Stimulated activated effector memory CD8-positive, alpha-beta T cell treated with anti-CD3 and anti-CD28 coated beads, Interleukin-12 subunit alpha, Interleukin-12 subunit beta, amount 100 ng/mL, for 72 hours (primary cell): ENCODE measurements at regions not wholly inside any gene's neighbourhood (a gene's known extent, or its start where the extent isn't known, plus 50 kb on each side); places are given as distances from the start of the nearest gene placed in this dataset.

Source experiments
- ATAC-seq: fragments of 150-1000 bp; cut with Tn5 transposase; 2 replicates; pipeline ENCODE4 v1.10.0; 2021
- DNase-seq, 2 donors: peaks; one replicate each; pipeline ENCODE4 v3.0.0; 2021 to 2022; ENCODE audit warnings: low spot score in 2 of 2
- H3K27ac Mint-ChIP-seq: one replicate; pipeline ENCODE4 v1.8.0; 2022; ENCODE audit warnings: mild to moderate bottlenecking, mixed read lengths
- H3K36me3 Mint-ChIP-seq: one replicate; pipeline ENCODE4 v1.8.0; 2022; ENCODE audit warnings: mild to moderate bottlenecking, mixed read lengths
- H3K4me1 Mint-ChIP-seq: one replicate; pipeline ENCODE4 v1.8.0; 2022; ENCODE audit warnings: mixed read lengths
- H3K4me3 Mint-ChIP-seq: one replicate; pipeline ENCODE4 v1.8.0; 2022; ENCODE audit warnings: mild to moderate bottlenecking, mixed read lengths
- H3K9me3 Mint-ChIP-seq: one replicate; pipeline ENCODE4 v1.8.0; 2022; ENCODE audit warnings: mixed read lengths

DNA sequence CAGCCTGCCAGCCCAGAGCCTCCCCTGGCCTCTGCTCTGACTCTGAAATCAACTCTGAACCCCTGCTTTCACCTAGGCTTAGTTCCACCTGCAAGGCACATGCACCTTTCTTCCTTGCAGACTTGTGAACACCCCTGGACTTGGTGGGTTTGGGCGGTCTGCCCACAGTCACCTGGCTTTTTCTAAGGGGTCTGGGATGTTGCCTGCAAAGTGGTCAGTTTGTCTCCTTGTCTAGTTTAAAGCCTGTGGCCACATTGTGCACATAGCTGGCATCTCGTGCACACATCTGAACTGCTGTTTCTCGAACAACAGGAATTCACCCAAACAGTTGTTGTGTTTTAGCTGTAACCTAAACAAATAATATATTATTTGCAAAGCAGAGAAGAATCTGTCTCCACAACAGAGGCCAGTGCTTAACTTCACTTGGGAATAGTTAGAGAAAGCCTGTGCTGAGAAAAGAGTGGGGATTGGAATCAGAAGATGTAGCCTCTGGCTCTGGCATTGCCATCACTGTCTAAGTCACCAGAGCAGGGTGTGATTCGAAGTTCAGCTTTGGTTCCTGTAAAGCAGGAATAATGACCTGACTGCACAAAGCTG lies 108.5 kb downstream of the TMEM18 start:
- no peak overlapping the region for H3K27ac Mint-ChIP-seq
- no peak overlapping the region for H3K4me3 Mint-ChIP-seq
- H3K9me3 Mint-ChIP-seq = peaks cover 9% of the 10 kb centered on the region
- no peak for ATAC-seq
- DNase-seq = no peak
- H3K36me3 Mint-ChIP-seq = no peaks in the 10 kb centered on the region
- H3K4me1 Mint-ChIP-seq = no peaks in the 10 kb centered on the region

DNA sequence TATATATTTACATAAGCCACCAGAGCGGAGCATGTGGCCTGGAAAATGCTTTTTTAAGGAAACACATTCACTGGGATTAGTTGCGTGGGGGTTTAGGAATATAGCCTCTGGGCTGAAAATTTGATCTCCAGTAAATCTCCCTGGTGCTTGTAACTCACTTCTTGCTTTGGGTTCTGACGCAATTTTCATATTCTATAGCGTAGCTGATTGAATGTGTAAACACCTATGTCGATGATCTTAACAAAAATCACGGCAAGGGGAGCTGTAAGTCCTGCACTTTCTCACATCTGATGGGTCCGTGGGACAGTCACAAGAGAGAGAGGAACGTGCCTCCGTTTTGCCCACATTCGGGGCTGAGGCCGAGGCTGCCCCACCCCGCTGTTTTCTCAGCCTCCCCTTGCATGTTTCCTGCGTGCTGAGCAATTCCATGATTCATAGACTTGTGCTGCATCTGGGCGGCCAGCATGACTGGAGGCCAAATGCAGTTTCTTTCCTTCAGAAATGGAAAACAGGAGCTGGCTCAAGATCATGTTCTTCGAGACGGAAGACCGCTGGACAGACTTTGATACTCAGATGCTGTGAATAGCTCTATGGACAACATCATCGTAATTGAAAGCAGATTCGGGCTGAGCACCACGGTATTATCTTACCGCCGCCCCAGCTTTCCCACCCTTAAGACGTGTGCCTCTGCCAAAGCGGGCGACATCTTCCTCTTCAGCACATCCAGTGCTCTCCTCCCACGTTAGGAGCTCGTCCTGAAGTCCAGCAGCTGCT lies 109.2 kb downstream of the TMEM18 start:
- DNase-seq = no peak
- H3K27ac Mint-ChIP-seq = no peak overlapping the region
- H3K9me3 Mint-ChIP-seq = peaks cover 9% of the 10 kb centered on the region
- H3K36me3 Mint-ChIP-seq = no peaks in the 10 kb centered on the region
- no peak overlapping the region for H3K4me3 Mint-ChIP-seq
- ATAC-seq = no peak
- H3K4me1 Mint-ChIP-seq = no peaks in the 10 kb centered on the region

- no peak overlapping the region for H3K27ac Mint-ChIP-seq
- H3K4me3 Mint-ChIP-seq = no peak overlapping the region
- DNase-seq (no peak), ATAC-seq (no peak)
- no peaks in the 10 kb centered on the region for H3K36me3 Mint-ChIP-seq
- no peaks in the 10 kb centered on the region for H3K4me1 Mint-ChIP-seq
- H3K9me3 Mint-ChIP-seq = peaks cover 9% of the 10 kb centered on the region
Observed at GRCh38 chr2:567496-567864, 109.7 kb downstream of the TMEM18 start.

GRCh38 chr2:566379-567313 lies 110.6 kb downstream of the TMEM18 start:
- ATAC-seq (no peak), DNase-seq (no peak)
- H3K4me3 Mint-ChIP-seq = no peak overlapping the region
- H3K27ac Mint-ChIP-seq = no peak overlapping the region
- no peaks in the 10 kb centered on the region for H3K36me3 Mint-ChIP-seq
- peaks cover 6% of the 10 kb centered on the region for H3K9me3 Mint-ChIP-seq
- H3K4me1 Mint-ChIP-seq = no peaks in the 10 kb centered on the region

GRCh38 chr2:564471-565181 lies 112.6 kb downstream of the TMEM18 start:
- no peaks in the 10 kb centered on the region for H3K4me1 Mint-ChIP-seq
- ATAC-seq = no peak
- no peak overlapping the region for H3K27ac Mint-ChIP-seq
- no peak overlapping the region for H3K4me3 Mint-ChIP-seq
- no peak for DNase-seq
- no peaks in the 10 kb centered on the region for H3K9me3 Mint-ChIP-seq
- H3K36me3 Mint-ChIP-seq = no peaks in the 10 kb centered on the region

DNA sequence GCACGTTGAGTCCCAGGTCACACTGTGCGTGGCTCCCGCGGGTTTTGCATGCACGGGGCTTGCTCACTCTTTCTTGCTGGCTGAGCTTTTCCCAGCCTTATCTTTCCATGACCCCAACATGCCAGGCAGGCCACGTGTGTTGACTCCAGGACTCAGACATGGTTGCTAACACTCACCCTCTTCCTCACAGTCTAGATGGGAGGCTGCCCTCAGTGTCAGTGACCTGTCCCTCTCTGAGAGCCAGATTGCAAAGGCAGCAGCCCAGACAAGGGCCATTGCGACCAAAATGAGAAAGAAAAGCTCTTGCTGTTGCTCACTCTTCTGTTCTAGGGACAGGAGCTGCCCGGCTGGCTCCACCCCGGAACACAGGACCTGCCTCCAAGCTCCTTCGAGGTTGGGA lies 113.7 kb downstream of the TMEM18 start:
- Mint-ChIP-seq H3K27ac (no peak overlapping the region), H3K4me3 (no peak overlapping the region), H3K36me3 (no peaks in the 10 kb centered on the region), H3K4me1 (no peaks in the 10 kb centered on the region), H3K9me3 (no peaks in the 10 kb centered on the region)
- no peak for DNase-seq
- ATAC-seq = no peak

DNA sequence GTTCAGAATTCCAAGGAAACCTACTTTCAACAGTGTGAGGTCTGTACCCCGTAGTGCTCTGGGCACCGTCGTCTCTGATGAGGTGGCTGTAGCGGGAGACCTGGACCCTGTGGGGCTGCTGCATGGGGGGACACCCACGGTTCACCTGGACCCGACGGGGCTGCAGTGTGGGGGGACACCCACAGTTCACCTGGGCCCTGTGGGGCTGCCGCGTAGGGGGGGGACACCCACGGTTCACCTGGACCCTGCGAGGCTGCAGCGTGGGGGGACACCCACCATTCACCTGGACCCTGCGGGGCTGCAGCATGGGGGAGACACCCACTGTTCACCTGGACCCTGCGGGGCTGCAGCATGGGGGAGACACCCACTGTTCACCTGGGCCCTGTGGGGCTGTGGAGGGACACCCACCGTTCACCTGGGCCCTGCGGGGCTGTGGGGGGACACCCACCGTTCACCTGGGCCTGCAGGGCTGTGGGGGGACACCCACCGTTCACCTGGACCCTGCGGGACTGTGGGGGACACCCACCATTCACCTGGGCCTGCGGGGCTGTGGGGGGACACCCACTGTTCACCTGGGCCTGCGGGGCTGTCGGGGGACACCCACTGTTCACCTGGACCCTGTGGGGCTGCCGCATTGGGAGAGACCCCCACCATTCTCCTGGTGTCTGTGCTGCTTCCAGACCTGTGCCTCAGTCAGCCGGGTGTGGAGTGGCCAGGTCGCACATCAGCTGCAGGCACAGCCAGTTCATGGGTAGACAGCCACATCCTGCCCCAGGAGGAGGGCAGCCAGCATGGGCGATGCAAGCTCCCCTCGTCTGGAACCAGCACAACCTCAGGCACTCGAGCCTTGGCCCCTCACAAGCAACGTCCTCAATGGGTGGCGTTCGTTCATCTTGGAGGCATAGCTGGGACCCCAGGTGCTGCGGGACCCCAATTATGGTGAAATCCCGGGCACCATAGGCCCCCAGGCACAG lies 114.5 kb downstream of the TMEM18 start:
- Mint-ChIP-seq H3K9me3 (no peaks in the 10 kb centered on the region), H3K36me3 (no peaks in the 10 kb centered on the region), H3K4me3 (no peak overlapping the region), H3K4me1 (no peaks in the 10 kb centered on the region), H3K27ac (no peak overlapping the region)
- ATAC-seq (no peak), DNase-seq (no peak)

DNA sequence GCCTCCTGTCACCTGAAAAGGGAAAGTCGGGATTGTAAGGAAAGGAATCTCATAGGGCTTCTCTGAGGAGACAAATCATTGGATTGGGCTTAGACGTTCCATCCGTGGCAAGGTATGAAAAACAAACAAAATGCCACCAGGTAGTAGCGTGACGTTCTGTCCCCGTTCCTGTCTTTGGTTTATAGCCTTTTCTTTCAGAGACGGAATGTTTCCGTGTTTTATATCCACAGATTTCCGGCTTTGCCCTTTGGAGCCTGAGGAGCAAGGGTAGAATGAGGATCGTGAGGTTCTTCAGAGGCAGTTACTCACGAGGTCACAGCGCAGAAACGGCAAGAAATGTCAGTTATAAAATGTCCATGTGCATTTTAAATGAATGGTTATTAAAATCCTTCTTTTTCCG lies 118.3 kb downstream of the TMEM18 start:
- Mint-ChIP-seq H3K4me3 (no peak overlapping the region), H3K36me3 (no peaks in the 10 kb centered on the region), H3K4me1 (no peaks in the 10 kb centered on the region), H3K9me3 (no peaks in the 10 kb centered on the region), H3K27ac (no peak overlapping the region)
- no peak for DNase-seq
- ATAC-seq = no peak

GRCh38 chr2:558302-558642 lies 118.9 kb downstream of the TMEM18 start:
- H3K36me3 Mint-ChIP-seq = no peaks in the 10 kb centered on the region
- DNase-seq (no peak), ATAC-seq (no peak)
- H3K4me3 Mint-ChIP-seq = no peak overlapping the region
- H3K27ac Mint-ChIP-seq = no peak overlapping the region
- peaks cover 1% of the 10 kb centered on the region for H3K4me1 Mint-ChIP-seq
- H3K9me3 Mint-ChIP-seq = no peaks in the 10 kb centered on the region

DNA sequence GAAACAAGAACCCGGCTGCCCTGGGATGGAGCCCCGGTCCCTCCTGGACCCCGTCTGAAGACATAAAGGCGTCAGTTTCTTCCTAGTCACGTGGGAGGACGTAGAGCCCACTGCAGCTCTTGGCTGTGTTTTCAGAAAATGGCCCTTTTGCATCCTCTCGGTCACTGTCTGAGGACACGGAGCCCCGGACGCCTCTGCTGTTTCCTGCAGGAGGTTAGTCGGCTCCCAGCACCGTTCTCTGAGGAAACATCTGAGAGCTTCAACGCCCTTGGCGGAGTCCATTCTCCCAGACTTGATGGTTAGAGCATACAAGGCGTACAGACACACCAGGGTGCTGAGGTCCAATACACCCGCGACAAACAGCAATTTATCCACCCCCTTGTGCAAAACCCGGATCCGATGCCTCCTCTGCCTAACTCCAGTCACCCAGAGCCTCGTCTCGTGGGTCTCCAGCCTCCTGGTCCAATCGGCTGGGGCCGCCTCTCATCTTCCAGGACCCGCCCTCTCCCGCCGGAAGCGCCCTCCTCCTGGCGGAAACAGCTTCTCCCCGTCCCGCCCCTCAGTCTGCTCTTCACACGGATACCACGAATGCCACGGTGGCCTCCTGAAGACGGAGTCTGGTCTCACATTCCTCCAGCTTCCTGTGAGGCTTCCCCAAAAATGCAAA lies 119.4 kb downstream of the TMEM18 start:
- Mint-ChIP-seq H3K4me3 (no peak overlapping the region), H3K4me1 (peaks cover 6% of the 10 kb centered on the region), H3K36me3 (no peaks in the 10 kb centered on the region), H3K9me3 (no peaks in the 10 kb centered on the region), H3K27ac (no peak overlapping the region)
- no peak for DNase-seq
- no peak for ATAC-seq

DNA sequence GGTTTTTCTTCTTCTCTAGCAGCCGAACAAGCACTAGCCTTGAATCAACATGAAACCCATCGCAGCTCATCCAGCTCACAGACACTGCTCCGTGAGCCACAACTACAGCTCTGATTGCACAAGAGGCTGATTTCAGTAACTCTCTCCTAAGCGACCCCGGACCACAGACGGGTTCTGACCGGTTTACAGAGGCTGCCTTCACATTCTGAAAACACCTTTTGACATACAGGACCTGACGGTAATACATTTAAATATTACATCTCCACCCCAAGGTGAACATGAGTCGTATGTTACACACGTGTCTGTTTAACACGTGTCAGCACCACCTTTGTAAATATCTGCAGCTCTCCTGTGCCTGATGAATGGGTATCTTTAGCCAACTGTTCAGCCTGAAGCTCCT lies 120.7 kb downstream of the TMEM18 start:
- Mint-ChIP-seq H3K36me3 (no peaks in the 10 kb centered on the region), H3K4me1 (peaks cover 6% of the 10 kb centered on the region), H3K9me3 (no peaks in the 10 kb centered on the region), H3K27ac (no peak overlapping the region), H3K4me3 (no peak overlapping the region)
- ATAC-seq = no peak
- DNase-seq = no peak

- DNase-seq (no peak), ATAC-seq (no peak)
- Mint-ChIP-seq H3K4me1 (peaks cover 6% of the 10 kb centered on the region), H3K27ac (no peak overlapping the region), H3K9me3 (no peaks in the 10 kb centered on the region), H3K36me3 (no peaks in the 10 kb centered on the region), H3K4me3 (no peak overlapping the region)
Observed at GRCh38 chr2:555164-555922, 121.9 kb downstream of the TMEM18 start.

DNA sequence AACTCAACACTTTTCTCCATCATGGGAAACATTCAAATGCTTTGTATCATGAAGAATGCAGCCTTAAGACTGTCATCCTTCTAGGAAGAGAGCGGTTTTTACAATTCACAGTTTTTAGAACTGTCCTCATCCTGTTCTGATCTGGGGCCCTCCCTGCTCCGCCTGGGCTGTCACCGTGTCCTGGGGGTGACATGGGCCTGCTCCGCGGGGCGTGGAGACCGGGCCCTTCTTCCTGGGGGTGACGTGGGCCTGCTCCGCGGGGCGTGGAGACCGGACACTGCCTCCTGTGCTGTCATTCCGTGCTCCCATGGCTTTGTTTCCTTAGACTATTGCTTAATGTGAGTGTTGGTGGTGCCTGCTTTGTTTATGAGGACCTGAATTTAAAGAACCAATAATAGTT lies 122.8 kb downstream of the TMEM18 start:
- H3K9me3 Mint-ChIP-seq = no peaks in the 10 kb centered on the region
- H3K27ac Mint-ChIP-seq = no peak overlapping the region
- no peak overlapping the region for H3K4me3 Mint-ChIP-seq
- peaks cover 6% of the 10 kb centered on the region for H3K4me1 Mint-ChIP-seq
- ATAC-seq (no peak), DNase-seq (no peak)
- H3K36me3 Mint-ChIP-seq = no peaks in the 10 kb centered on the region
